GM12891 (cell line): ENCODE measurements at regions not wholly inside any gene's neighbourhood (a gene's known extent, or its start where the extent isn't known, plus 50 kb on each side); places are given as distances from the start of the nearest gene placed in this dataset.

ENCODE experiments used
- POLR2A ChIP-seq: IDR thresholded peaks from 2 replicates; pipeline ENCODE4 v1.6.1; 2011; ENCODE audit warnings: low read depth, low read length, control low read depth
- POLR2AphosphoS5 ChIP-seq: IDR thresholded peaks from 2 replicates; pipeline ENCODE4 v1.6.1; 2011; ENCODE audit warnings: low read depth, low read length, control low read depth
- POU2F2 ChIP-seq: IDR thresholded peaks from 2 replicates; pipeline ENCODE4 v1.6.1; 2011; ENCODE audit warnings: low read depth, mild to moderate bottlenecking, control low read depth, low read length, moderate library complexity
- TAF1 ChIP-seq: IDR thresholded peaks from 2 replicates; pipeline ENCODE4 v1.6.1; 2011; ENCODE audit warnings: low read depth, low read length, control low read depth

GRCh38 chr17:13417381-13417950 is 184.3 kb downstream of the HS3ST3A1 start:
- TF ChIP-seq POLR2A, result no peak
- no peak for TF ChIP-seq POU2F2
- TF ChIP-seq POLR2AphosphoS5, result no peak
- TF ChIP-seq TAF1, result no peak
